Left lung (tissue), 4 donors: ENCODE measurements at regions not wholly inside any gene's neighbourhood (a gene's known extent, or its start where the extent isn't known, plus 50 kb on each side); places are given as distances from the start of the nearest gene placed in this dataset.

Source experiments
- ATAC-seq: fragments of 200-7000 bp; cut with Tn5 transposase; one replicate; pipeline ENCODE4 v1.9.1; 2020; ENCODE audit warnings: moderate library complexity
- DNase-seq, 4 donors: peaks; one replicate each; pipeline ENCODE4 v3.0.0-alpha.2; 2013 to 2020
- H3K27ac ChIP-seq, 2 donors: fragments of 200-600 bp; sonication (generic) in 1 of 2; one replicate each; pipeline versions ENCODE4 v1.5.0 to v1.8.0; 2020 to 2021
- H3K27me3 ChIP-seq, 2 donors: fragments of 200-600 bp; sonication (generic) in 1 of 2; one replicate each; pipeline versions ENCODE4 v1.5.0 to v1.8.0; 2020 to 2021
- H3K36me3 ChIP-seq, 2 donors: fragments of 200-600 bp; sonication (generic) in 1 of 2; one replicate each; pipeline versions ENCODE4 v1.5.0 to v1.8.0; 2020 to 2021
- H3K4me1 ChIP-seq, 2 donors: fragments of 200-600 bp; one replicate each; pipeline ENCODE4 v1.8.0; 2021
- H3K4me3 ChIP-seq, 2 donors: fragments of 200-600 bp; sonication (generic) in 1 of 2; one replicate each; pipeline versions ENCODE4 v1.5.0 to v1.8.0; 2020 to 2021; ENCODE audit warnings: mild to moderate bottlenecking in 1 of 2
- H3K9me3 ChIP-seq, 2 donors: fragments of 200-600 bp; sonication (generic) in 1 of 2; one replicate each; pipeline versions ENCODE4 v1.5.0 to v1.8.0; 2020 to 2021
- intact Hi-C, 2 donors: fragments of 100-400 bp; cut with DNase I; formaldehyde crosslinking; loops; one replicate each; pipeline versions ENCODE4 v1.11.2 to v1.14.2; 2022
- TF ChIP-seq, protein P1 (sequence below), 2 donors: fragments of 200-600 bp; sonication (generic) in 1 of 2; IDR thresholded peaks; one replicate each; pipeline versions ENCODE4 v1.5.0 to v1.8.0; 2021; ENCODE audit warnings: antibody characterized with exemption in 2 of 2
- donor health status: DM: no; HTN: yes; CAD: no.
- donor health status: DM: no; HTN: no; CAD: no.

DNA sequence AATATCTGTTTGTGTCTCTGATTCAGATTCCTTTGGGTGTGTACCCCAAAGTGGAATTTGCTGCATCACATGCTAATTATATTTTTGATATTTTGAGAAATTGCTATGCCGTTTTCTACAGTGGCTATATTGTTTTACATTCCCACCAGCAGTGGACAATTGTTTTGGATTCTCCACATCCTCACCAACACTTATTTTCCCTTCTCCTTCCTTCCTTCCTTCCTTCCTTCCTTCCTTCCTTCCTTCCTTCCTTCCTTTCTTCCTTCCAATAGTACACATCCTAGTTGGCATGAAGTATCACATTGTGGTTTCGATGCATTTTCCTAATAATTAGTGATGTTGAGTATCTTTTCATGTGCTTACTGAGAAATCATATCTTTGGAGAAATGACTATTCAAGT, 535.5 kb downstream of the SH2D4B start:
- TF ChIP-seq, protein P1, sequence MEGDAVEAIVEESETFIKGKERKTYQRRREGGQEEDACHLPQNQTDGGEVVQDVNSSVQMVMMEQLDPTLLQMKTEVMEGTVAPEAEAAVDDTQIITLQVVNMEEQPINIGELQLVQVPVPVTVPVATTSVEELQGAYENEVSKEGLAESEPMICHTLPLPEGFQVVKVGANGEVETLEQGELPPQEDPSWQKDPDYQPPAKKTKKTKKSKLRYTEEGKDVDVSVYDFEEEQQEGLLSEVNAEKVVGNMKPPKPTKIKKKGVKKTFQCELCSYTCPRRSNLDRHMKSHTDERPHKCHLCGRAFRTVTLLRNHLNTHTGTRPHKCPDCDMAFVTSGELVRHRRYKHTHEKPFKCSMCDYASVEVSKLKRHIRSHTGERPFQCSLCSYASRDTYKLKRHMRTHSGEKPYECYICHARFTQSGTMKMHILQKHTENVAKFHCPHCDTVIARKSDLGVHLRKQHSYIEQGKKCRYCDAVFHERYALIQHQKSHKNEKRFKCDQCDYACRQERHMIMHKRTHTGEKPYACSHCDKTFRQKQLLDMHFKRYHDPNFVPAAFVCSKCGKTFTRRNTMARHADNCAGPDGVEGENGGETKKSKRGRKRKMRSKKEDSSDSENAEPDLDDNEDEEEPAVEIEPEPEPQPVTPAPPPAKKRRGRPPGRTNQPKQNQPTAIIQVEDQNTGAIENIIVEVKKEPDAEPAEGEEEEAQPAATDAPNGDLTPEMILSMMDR (IDR thresholded peaks at IDR 0.05): no peak
- intact Hi-C loops: no loop called here
- Histone ChIP-seq H3K4me3 (no peak overlapping the region), H3K4me1 (no peaks in the 10 kb centered on the region), H3K9me3 (no peaks in the 10 kb centered on the region), H3K27me3 (no peaks in the 10 kb centered on the region), H3K36me3 (no peaks in the 10 kb centered on the region), H3K27ac (no peak overlapping the region)
- ATAC-seq (no peak), DNase-seq (no peak)

DNA sequence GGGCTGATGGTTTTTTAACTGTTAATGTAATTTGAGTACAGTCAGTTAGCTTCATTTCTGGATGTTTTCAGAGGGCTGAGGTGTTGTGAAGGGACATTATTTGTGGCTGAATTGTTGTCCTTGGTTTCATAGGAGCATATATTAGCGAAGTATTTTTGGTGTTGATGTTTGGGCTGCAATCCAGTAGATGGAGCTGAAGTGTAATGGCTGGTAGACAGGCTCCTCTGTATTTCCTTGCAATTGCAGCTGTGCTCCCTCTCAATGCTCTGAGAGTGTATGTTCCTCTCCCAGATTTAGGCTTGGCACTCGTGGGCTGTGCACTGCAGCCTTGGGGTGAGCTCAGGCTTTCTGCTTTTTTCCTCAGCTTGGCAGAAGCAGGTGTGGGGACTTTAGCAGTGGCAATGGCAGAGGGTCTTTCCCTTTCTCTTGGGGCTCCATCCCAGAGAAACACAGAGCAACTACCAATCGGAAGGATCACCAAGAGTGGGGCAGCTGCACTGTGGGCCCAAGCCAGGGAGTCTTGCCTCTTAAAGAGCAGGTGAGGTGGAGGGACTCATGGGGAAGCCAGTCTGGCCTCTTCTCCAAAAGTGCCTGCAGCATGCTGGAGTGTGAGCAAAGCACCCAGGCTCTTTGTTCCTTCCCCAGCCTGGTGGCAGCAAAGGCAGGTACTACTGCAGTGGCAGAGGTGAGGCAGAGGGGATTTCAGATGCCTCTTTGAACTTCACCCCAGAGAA, 544.4 kb downstream of the SH2D4B start:
- intact Hi-C loops: no loop called here
- Histone ChIP-seq H3K9me3 (peaks cover 0 to 4% of the 10 kb centered on the region in 2 donors), H3K4me1 (no peaks in the 10 kb centered on the region), H3K27me3 (no peaks in the 10 kb centered on the region), H3K4me3 (no peak overlapping the region), H3K27ac (no peak overlapping the region), H3K36me3 (no peaks in the 10 kb centered on the region)
- no peak for DNase-seq
- TF ChIP-seq, protein P1 (IDR thresholded peaks at IDR 0.05): no peak
- no peak for ATAC-seq

DNA sequence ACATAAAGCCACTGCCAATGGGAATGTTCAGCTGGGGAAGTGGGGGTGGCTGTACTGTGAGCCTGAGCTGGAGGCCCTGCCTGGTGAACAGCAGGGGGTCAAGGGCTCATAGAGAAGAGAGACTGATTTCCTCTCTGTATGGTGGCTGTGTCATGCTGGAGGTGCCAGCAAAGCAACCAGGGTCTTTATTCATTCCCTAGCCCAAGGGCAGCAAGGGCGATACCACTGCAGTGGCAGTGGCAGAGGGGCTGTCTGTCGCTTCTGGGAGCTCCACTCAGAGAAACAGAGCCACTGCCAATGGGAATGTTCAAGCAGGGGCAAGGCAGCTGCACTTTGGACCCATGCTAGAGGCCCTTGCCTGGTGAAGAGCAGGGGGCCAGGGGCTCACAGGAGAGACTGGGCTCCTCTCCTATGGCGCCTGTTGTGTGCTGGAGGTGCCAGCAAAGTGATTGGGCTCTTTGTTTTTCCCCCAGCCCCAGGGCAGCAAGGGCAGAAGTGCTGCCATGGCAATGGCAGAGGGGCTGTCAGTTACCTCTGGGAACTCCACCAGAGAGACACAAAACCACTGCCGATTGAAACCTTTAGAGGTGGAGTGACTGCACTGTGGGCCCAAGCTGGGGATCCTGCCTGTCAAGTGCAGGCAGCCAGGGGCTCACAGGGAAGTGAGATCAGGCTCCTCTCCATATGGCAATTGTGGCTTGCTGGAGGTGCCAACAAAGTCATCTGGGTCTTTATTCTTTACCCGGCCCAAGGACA, 545.1 kb downstream of the SH2D4B start:
- no peak overlapping the region for H3K27ac ChIP-seq
- no peaks in the 10 kb centered on the region for H3K27me3 ChIP-seq
- H3K9me3 ChIP-seq: peaks cover 0 to 4% of the 10 kb centered on the region in 2 donors
- no peak overlapping the region for H3K4me3 ChIP-seq
- ATAC-seq (no peak), DNase-seq (no peak)
- TF ChIP-seq, protein P1 (IDR thresholded peaks at IDR 0.05): no peak
- intact Hi-C loops: no loop called here
- H3K36me3 ChIP-seq: no peaks in the 10 kb centered on the region
- no peaks in the 10 kb centered on the region for H3K4me1 ChIP-seq

DNA sequence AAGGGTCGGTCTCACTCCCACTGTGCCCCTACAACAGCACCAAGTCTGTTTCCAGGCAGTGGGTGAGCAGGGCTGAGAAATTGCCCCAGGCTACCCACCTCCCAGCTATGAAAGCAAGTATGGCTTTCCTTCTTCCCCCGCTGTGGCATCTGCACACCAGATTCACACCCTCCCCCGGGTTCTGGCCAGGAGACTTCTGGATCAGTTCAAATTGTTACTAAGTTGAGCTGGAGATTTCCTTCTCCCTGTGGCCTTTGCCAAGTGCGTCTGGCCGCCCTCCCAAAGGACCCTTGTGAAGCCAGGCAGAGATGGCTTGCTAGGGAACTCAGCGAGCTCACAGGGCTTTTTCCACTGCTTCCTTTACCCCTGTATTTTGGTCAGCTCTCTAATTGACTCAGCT, 555.4 kb downstream of the SH2D4B start:
- intact Hi-C loops: no loop called here
- Histone ChIP-seq H3K9me3 (no peaks in the 10 kb centered on the region), H3K4me1 (no peaks in the 10 kb centered on the region), H3K36me3 (no peaks in the 10 kb centered on the region), H3K4me3 (no peak overlapping the region), H3K27ac (no peak overlapping the region), H3K27me3 (no peaks in the 10 kb centered on the region)
- no peak for DNase-seq
- no peak for ATAC-seq
- TF ChIP-seq, protein P1 (IDR thresholded peaks at IDR 0.05): no peak

DNA sequence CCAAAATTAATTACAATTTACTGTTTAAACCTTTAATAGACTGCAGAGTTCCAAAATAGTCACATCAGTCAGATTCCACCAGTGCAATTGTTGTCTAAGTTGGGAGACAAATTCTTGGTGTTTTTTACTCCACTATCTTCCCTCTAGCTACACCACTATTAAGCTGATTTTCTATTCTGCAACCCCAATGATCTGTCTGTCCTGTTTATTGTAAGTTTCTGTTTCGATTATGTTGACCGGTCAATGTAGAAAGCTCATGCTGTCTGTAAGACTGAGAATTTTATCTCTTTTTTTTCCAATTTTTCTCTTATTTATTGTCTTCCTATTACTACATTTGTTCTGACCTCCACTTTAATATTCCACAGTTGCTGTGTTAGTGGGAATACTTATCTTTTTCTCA, 557.5 kb downstream of the SH2D4B start:
- Histone ChIP-seq H3K9me3 (no peaks in the 10 kb centered on the region), H3K4me3 (no peak overlapping the region), H3K36me3 (no peaks in the 10 kb centered on the region), H3K27me3 (no peaks in the 10 kb centered on the region), H3K4me1 (no peaks in the 10 kb centered on the region), H3K27ac (no peak overlapping the region)
- ATAC-seq (no peak), DNase-seq (no peak)
- TF ChIP-seq, protein P1 (IDR thresholded peaks at IDR 0.05): no peak
- intact Hi-C loops: no loop called here
